H4 (cell line): ENCODE measurements at regions not wholly inside any gene's neighbourhood (a gene's known extent, or its start where the extent isn't known, plus 50 kb on each side); places are given as distances from the start of the nearest gene placed in this dataset.

Source experiments
- DNase-seq: peaks from one replicate; pipeline ENCODE4 v3.0.0-alpha.2; 2015; ENCODE audit warnings: low spot score

DNA sequence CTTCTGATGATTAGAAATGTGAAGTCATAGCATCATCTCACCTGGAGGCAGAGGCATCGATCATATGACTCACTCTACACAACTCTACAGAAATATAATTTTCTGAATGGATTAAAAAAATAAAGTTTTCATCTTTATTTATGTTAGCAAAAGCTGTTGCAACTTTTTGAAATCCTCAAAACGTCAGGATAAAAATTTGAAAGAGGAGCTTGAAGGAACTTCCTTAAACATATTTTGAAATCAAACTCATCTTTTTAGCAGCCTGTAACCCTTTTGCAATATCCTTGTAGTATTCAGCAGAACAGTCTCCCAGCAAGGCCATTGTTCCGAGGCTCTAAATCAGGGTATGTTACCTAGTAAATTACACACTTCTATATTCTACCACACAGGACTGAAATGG, 985.4 kb downstream of the PLOD2 start:
- DNase-seq = no peak

GRCh38 chr3:145176907-145177306, 984.1 kb downstream of the PLOD2 start:
- no peak for DNase-seq

DNA sequence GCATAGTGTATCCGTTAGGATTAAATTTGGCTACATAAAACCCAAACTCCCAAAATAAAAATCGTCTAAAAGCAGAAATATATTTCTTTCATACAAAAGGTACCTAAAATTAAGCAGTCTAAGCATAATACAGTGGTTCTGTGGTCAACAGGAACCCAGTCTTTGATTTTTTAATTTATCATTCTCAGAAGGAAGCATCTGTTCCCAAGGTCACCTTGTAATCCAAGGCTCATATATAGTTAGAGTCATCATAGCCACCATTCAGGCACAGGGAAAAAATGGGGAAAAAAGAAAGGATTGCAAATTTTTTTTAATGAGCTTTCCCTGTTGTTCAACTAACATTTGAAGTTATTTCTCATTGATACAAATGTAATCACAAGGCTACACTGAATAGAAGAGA, 983.2 kb downstream of the PLOD2 start:
- no peak for DNase-seq

- no peak for DNase-seq
Observed at GRCh38 chr3:145182196-145182911, 978.6 kb downstream of the PLOD2 start.

GRCh38 chr3:145183261-145183660, 977.7 kb downstream of the PLOD2 start:
- no peak for DNase-seq

DNA sequence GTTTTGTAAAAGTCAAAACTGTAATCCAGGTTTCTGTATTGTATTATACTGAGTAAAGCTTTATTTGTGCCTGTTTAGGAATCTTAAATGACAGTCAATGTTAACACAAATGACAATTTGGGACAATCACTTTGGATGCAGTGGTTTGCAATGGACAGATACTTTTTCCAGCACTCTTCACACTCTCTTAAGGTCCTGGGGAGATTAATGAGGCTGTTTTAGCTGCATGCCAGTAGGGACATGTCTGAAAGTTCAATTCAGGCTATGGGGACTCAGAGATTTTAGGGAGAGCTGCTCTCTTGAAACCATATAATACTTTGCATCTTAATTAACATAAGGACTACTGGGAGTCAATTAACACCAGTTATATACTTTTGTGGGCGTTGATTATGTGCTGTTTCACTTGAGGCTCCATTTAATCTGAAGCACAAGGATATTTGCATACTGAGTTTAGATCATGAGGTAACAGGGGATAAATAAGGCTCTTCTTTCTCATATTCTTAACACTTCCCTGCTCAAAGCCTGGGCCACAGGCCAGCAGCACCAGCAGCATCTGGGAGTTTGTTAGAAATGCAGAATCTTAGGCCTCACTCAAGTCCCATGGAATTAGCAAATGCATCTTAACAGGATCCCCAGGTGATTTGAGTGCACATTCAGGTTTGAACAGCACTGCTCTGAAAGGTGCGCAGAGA, 972.8 kb downstream of the PLOD2 start:
- no peak for DNase-seq

DNA sequence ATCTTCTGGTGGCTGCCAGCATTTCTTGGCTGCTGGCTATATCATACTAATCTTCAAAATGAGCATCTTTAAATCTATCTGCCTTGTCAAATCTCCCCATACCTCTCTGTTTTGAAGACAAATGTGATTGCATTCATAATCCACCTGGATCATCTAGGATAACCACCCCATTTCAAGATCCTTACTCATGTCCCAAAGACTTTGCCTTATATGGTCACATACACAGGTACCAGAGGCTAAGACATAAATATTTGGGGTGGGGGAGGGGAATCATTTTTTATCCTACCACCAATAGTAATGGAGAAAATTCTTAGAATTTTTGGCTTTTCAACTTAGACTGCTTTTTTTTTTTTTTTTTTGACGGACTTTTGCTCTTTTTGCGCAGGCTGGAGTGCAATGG, 970.8 kb downstream of the PLOD2 start:
- no peak for DNase-seq

- no peak for DNase-seq
Observed at GRCh38 chr3:145190761-145191160, 970.2 kb downstream of the PLOD2 start.

- DNase-seq = no peak
Observed at GRCh38 chr3:145191543-145191942, 969.4 kb downstream of the PLOD2 start.

GRCh38 chr3:145197051-145197820, 963.7 kb downstream of the PLOD2 start:
- DNase-seq = no peak

DNA sequence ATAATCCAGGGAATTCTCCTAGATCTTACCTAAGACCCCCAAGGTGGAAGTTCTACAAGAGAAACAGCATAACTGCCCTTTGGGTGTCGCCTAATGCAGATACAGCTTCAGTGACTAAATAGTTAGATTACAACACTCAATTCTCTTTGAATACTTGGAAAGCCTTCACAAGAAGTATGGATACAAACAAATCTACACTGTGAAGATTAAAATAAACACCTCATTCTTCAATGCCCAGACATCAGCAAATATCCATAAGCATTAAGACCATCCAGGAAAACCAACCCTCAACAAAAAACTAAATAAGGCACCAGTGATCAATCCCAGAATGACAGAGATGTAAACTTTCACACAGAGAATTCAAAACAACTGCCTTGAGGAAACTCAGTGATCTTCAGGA, 963.2 kb downstream of the PLOD2 start:
- no peak for DNase-seq

- no peak for DNase-seq
Observed at GRCh38 chr3:145209561-145209960, 951.4 kb downstream of the PLOD2 start.

GRCh38 chr3:145219355-145220235, 941.4 kb downstream of the PLOD2 start:
- no peak for DNase-seq

- no peak for DNase-seq
Observed at GRCh38 chr3:145224886-145225285, 936.1 kb downstream of the PLOD2 start.

DNA sequence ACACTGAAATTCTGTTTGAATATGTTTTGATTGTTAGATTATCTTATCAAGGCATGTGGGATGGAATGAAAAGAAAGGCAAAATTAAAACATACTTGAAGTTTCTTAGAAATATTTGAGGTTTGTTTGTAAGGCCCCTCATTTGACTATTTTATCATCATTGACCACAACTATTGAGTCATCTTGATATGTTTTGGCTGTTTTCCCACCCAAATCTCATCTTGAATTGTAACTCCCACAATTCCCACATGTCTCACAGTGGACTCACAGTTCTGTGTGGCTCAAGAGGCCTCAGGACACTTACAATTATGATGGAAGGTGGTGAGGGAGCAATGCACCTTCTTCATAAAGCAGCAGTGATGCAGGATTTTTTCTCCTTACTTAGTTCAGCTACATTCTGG, 917.1 kb downstream of the PLOD2 start:
- DNase-seq = no peak

GRCh38 chr3:145244327-145244726, 916.7 kb downstream of the PLOD2 start:
- DNase-seq = no peak

- no peak for DNase-seq
Observed at GRCh38 chr3:145246291-145246690, 914.7 kb downstream of the PLOD2 start.

GRCh38 chr3:145248928-145249327, 912.1 kb downstream of the PLOD2 start:
- no peak for DNase-seq

DNA sequence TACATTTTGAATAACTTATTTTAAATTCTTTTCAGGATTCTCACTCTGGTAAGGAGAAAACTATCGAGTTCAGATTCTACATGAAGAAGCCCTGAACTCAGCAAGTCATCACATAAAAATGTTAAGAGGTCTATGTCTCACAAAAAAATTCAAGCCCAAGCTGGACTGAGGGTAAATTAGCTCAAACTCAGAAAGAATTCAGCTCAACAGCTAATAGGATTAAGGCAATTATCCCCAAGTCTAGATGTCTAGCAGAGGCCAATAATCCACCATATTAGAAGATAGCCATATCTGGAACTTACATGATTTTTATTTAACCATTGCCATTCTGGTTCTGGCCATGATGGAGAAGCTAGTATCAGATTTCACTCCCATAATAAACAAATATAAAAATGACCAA, 909.7 kb downstream of the PLOD2 start:
- no peak for DNase-seq

DNA sequence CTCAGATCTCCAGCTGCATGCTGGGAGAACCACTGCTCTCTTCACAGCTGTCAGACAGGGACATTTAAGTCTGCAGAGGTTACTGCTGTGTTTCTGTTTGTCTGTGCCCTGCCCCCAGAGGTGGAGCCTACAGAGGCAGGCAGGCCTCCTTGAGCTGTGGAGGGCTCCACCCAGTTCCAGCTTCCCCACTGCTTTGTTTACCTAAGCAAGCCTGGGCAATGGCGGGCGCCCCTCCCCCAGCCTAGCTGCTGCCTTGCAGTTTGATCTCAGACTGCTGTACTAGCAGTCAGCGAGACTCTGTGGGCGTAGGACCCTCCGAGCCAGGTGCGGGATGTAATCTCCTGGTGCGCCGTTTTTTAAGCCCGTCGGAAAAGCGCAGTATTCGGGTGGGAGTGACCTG, 903.0 kb downstream of the PLOD2 start:
- DNase-seq = peak; percentile 23

- DNase-seq = no peak
Observed at GRCh38 chr3:145259166-145259880, 901.7 kb downstream of the PLOD2 start.
